HUES6 (cell line): ENCODE measurements at regions not wholly inside any gene's neighbourhood (a gene's known extent, or its start where the extent isn't known, plus 50 kb on each side); places are given as distances from the start of the nearest gene placed in this dataset.

ENCODE experiments used
- H3K27ac ChIP-seq: 2 replicates; pipeline ENCODE4 v1.7.0; 2013; ENCODE audit warnings: low read depth, mild to moderate bottlenecking, low read length, inconsistent platforms
- H3K27me3 ChIP-seq: 2 replicates; pipeline ENCODE4 v1.6.1; 2013; ENCODE audit warnings: low read length; ENCODE audit not compliant: control insufficient read depth, insufficient read depth
- H3K36me3 ChIP-seq: 2 replicates; pipeline ENCODE4 v1.6.1; 2013; ENCODE audit warnings: low read length; ENCODE audit not compliant: control insufficient read depth, insufficient read depth
- H3K4me1 ChIP-seq: 2 replicates; pipeline ENCODE4 v1.6.1; 2013; ENCODE audit warnings: low read length; ENCODE audit not compliant: control insufficient read depth, insufficient read depth
- H3K4me3 ChIP-seq: 2 replicates; pipeline ENCODE4 v1.5.1; 2013; ENCODE audit warnings: low read depth, low read length
- H3K9ac ChIP-seq: one replicate; pipeline ENCODE4 v1.6.1; 2013; ENCODE audit warnings: mild to moderate bottlenecking, low read length
- H3K9me3 ChIP-seq: 2 replicates; pipeline ENCODE4 v1.6.1; 2013; ENCODE audit warnings: low read depth, low read length; ENCODE audit not compliant: control insufficient read depth, insufficient read depth

- no peak overlapping the region for H3K4me3 ChIP-seq
- no peaks in the 10 kb centered on the region for H3K36me3 ChIP-seq
- peaks cover 7% of the 10 kb centered on the region for H3K4me1 ChIP-seq
- H3K9ac ChIP-seq = no peak overlapping the region
- H3K27me3 ChIP-seq = no peaks in the 10 kb centered on the region
- H3K27ac ChIP-seq = no peak overlapping the region
- H3K9me3 ChIP-seq = peaks cover 4% of the 10 kb centered on the region; the same call in 1 of the 2 replicates
Observed at GRCh38 chr12:94714378-94715114, 64.2 kb upstream of the TMCC3 start.

GRCh38 chr12:94712815-94713515, 62.6 kb upstream of the TMCC3 start:
- H3K27me3 ChIP-seq = no peaks in the 10 kb centered on the region
- H3K9me3 ChIP-seq = no peaks in the 10 kb centered on the region
- no peak overlapping the region for H3K27ac ChIP-seq
- no peak overlapping the region for H3K9ac ChIP-seq
- no peaks in the 10 kb centered on the region for H3K36me3 ChIP-seq
- H3K4me1 ChIP-seq = peaks cover 3% of the 10 kb centered on the region
- no peak overlapping the region for H3K4me3 ChIP-seq

GRCh38 chr12:94710933-94711332, 60.6 kb upstream of the TMCC3 start:
- Histone ChIP-seq H3K9me3 (no peaks in the 10 kb centered on the region), H3K27me3 (no peaks in the 10 kb centered on the region), H3K4me1 (no peaks in the 10 kb centered on the region), H3K9ac (no peak overlapping the region), H3K4me3 (no peak overlapping the region), H3K27ac (no peak overlapping the region), H3K36me3 (no peaks in the 10 kb centered on the region)

GRCh38 chr12:94707892-94708291, 57.5 kb upstream of the TMCC3 start:
- Histone ChIP-seq H3K36me3 (no peaks in the 10 kb centered on the region), H3K9ac (no peak overlapping the region), H3K27ac (no peak overlapping the region), H3K9me3 (no peaks in the 10 kb centered on the region), H3K4me3 (no peak overlapping the region), H3K27me3 (no peaks in the 10 kb centered on the region), H3K4me1 (peaks cover 5% of the 10 kb centered on the region; the same call in 1 of the 2 replicates)

- no peaks in the 10 kb centered on the region for H3K9me3 ChIP-seq
- no peaks in the 10 kb centered on the region for H3K36me3 ChIP-seq
- H3K9ac ChIP-seq = no peak overlapping the region
- no peak overlapping the region for H3K4me3 ChIP-seq
- no peak overlapping the region for H3K27ac ChIP-seq
- no peaks in the 10 kb centered on the region for H3K27me3 ChIP-seq
- H3K4me1 ChIP-seq = peaks cover 5% of the 10 kb centered on the region; the same call in 1 of the 2 replicates
Observed at GRCh38 chr12:94707036-94707435, 56.7 kb upstream of the TMCC3 start.

- peaks cover 5% of the 10 kb centered on the region; the same call in 1 of the 2 replicates for H3K4me1 ChIP-seq
- no peaks in the 10 kb centered on the region for H3K36me3 ChIP-seq
- no peak overlapping the region for H3K4me3 ChIP-seq
- H3K9ac ChIP-seq = no peak overlapping the region
- H3K27me3 ChIP-seq = no peaks in the 10 kb centered on the region
- no peaks in the 10 kb centered on the region for H3K9me3 ChIP-seq
- H3K27ac ChIP-seq = no peak overlapping the region
Observed at GRCh38 chr12:94706250-94706661, 55.9 kb upstream of the TMCC3 start.

GRCh38 chr12:94705676-94706075, 55.3 kb upstream of the TMCC3 start:
- Histone ChIP-seq H3K4me1 (peaks cover 5% of the 10 kb centered on the region; the same call in 1 of the 2 replicates), H3K36me3 (no peaks in the 10 kb centered on the region), H3K4me3 (no peak overlapping the region)

GRCh38 chr12:94704452-94705306, 54.3 kb upstream of the TMCC3 start:
- no peak overlapping the region for H3K4me3 ChIP-seq
- H3K27me3 ChIP-seq = no peaks in the 10 kb centered on the region
- no peak overlapping the region for H3K9ac ChIP-seq
- H3K27ac ChIP-seq = no peak overlapping the region
- no peaks in the 10 kb centered on the region for H3K9me3 ChIP-seq
- H3K36me3 ChIP-seq = no peaks in the 10 kb centered on the region
- peaks cover 5% of the 10 kb centered on the region; the same call in 1 of the 2 replicates for H3K4me1 ChIP-seq

More at GRCh38 chr12:94705676-94706075, 55.3 kb upstream of the TMCC3 start:
- no peaks in the 10 kb centered on the region for H3K27me3 ChIP-seq
- no peak overlapping the region for H3K27ac ChIP-seq
- no peak overlapping the region for H3K9ac ChIP-seq
- H3K9me3 ChIP-seq = no peaks in the 10 kb centered on the region

GRCh38 chr12:94702696-94703095, 52.3 kb upstream of the TMCC3 start:
- H3K4me3 ChIP-seq = no peak overlapping the region
- H3K4me1 ChIP-seq = peaks cover 5% of the 10 kb centered on the region; the same call in 1 of the 2 replicates
- H3K36me3 ChIP-seq = no peaks in the 10 kb centered on the region
- no peaks in the 10 kb centered on the region for H3K9me3 ChIP-seq
- H3K27ac ChIP-seq = no peak overlapping the region
- H3K27me3 ChIP-seq = no peaks in the 10 kb centered on the region
- H3K9ac ChIP-seq = no peak overlapping the region

GRCh38 chr12:94701711-94702110, 51.4 kb upstream of the TMCC3 start:
- Histone ChIP-seq H3K27ac (no peak overlapping the region), H3K36me3 (no peaks in the 10 kb centered on the region), H3K4me1 (peaks cover 5% of the 10 kb centered on the region; the same call in 1 of the 2 replicates), H3K27me3 (no peaks in the 10 kb centered on the region), H3K9ac (no peak overlapping the region), H3K9me3 (peaks cover 3% of the 10 kb centered on the region; the same call in 1 of the 2 replicates), H3K4me3 (no peak overlapping the region)
